HG03521 (cell line): ENCODE measurements at regions not wholly inside any gene's neighbourhood (a gene's known extent, or its start where the extent isn't known, plus 50 kb on each side); places are given as distances from the start of the nearest gene placed in this dataset.
"Not testable (repeated sequence)": the region's sequence is repeated elsewhere in the genome, so short reads cannot be mapped to it uniquely, and the experiment has no call there.

Source experiments
- ATAC-seq: cut with Tn5 transposase; IDR thresholded peaks from one replicate; pipeline ENCODE4 v1.9.1; 2021; ENCODE audit warnings: mild to moderate bottlenecking, moderate library complexity; ENCODE audit not compliant: unreplicated experiment

- ATAC-seq = no peak
Measured at GRCh38 chr9:99666571-99666970, 155.1 kb upstream of the NR4A3 start.

- not testable (repeated sequence) for ATAC-seq
Measured at GRCh38 chr9:99670886-99671285, 150.8 kb upstream of the NR4A3 start.

GRCh38 chr9:99677281-99677680 is 144.4 kb upstream of the NR4A3 start:
- ATAC-seq = no peak

GRCh38 chr9:99678566-99678965 is 143.1 kb upstream of the NR4A3 start:
- no peak for ATAC-seq

GRCh38 chr9:99680191-99680590 is 141.5 kb upstream of the NR4A3 start:
- no peak for ATAC-seq

- no peak for ATAC-seq
Measured at GRCh38 chr9:99681113-99681512, 140.6 kb upstream of the NR4A3 start.

- ATAC-seq = no peak
Measured at GRCh38 chr9:99682378-99682777, 139.3 kb upstream of the NR4A3 start.

- no peak for ATAC-seq
Measured at GRCh38 chr9:99682870-99683269, 138.8 kb upstream of the NR4A3 start.

GRCh38 chr9:99690573-99690972 is 131.1 kb upstream of the NR4A3 start:
- ATAC-seq = no peak

GRCh38 chr9:99693888-99694287 is 127.8 kb upstream of the NR4A3 start:
- ATAC-seq = no peak

GRCh38 chr9:99694393-99694792 is 127.3 kb upstream of the NR4A3 start:
- no peak for ATAC-seq

GRCh38 chr9:99699396-99699795 is 122.3 kb upstream of the NR4A3 start:
- ATAC-seq = no peak

GRCh38 chr9:99712214-99712613 is 109.5 kb upstream of the NR4A3 start:
- no peak for ATAC-seq

GRCh38 chr9:99713838-99714306 is 107.8 kb upstream of the NR4A3 start:
- ATAC-seq = no peak

- no peak for ATAC-seq
Measured at GRCh38 chr9:99718631-99719030, 103.1 kb upstream of the NR4A3 start.

GRCh38 chr9:99720455-99721050 is 101.1 kb upstream of the NR4A3 start:
- ATAC-seq = peak; percentile 76

GRCh38 chr9:99721898-99722297 is 99.8 kb upstream of the NR4A3 start:
- ATAC-seq = no peak

- no peak for ATAC-seq
Measured at GRCh38 chr9:99722877-99723276, 98.8 kb upstream of the NR4A3 start.

- ATAC-seq = no peak
Measured at GRCh38 chr9:99724640-99725039, 97.0 kb upstream of the NR4A3 start.

GRCh38 chr9:99725852-99726251 is 95.8 kb upstream of the NR4A3 start:
- ATAC-seq = no peak

GRCh38 chr9:99726758-99727157 is 94.9 kb upstream of the NR4A3 start:
- no peak for ATAC-seq

- no peak for ATAC-seq
Measured at GRCh38 chr9:99730062-99730461, 91.6 kb upstream of the NR4A3 start.

GRCh38 chr9:99731950-99732349 is 89.7 kb upstream of the NR4A3 start:
- ATAC-seq = no peak
